A549 (cell line): ENCODE measurements at regions not wholly inside any gene's neighbourhood (a gene's known extent, or its start where the extent isn't known, plus 50 kb on each side); places are given as distances from the start of the nearest gene placed in this dataset.

Source experiments
- ATAC-seq, 2 experiments: fragments of 200-7000 bp in 1 of 2; fragments of >200 bp in 1 of 2; cut with Nextera tagmentation in 1 of 2; cut with Tn5 transposase in 1 of 2; 3 replicates each; pipeline versions ENCODE4 v1.8.0 to v1.9.1; 2018 to 2020; ENCODE audit warnings: mild to moderate bottlenecking in 1 of 2, moderate library complexity in 1 of 2
- CTCF ChIA-PET: fragments of 300-600 bp; sonication (Branson Sonifier 250); formaldehyde crosslinking; extraction: SDS; loops from one replicate; lab custom pipeline; 2021; ENCODE audit warnings: antibody characterized with exemption, inconsistent platforms; lab: Yijun Ruan, JAX
- POLR2A ChIA-PET: fragments of 350-600 bp; formaldehyde crosslinking; extraction: SDS; loops from one replicate; lab custom pipeline; 2021; ENCODE audit warnings: antibody characterized with exemption, inconsistent platforms; lab: Yijun Ruan, JAX
- DNase-seq, 2 experiments: peaks; one replicate each; pipeline versions ENCODE4 v3.0.0 to v3.0.0-alpha.2; 2011 to 2016; ENCODE audit warnings: low read depth in 1 of 2, low spot score in 1 of 2
- FAIRE-seq: peaks from 2 replicates; lab custom pipeline; 2011; peaks lifted over from hg19 to GRCh38; lab: Jason Lieb, UNC
- H3K27ac ChIP-seq, 2 experiments: fragments of >200 bp; sonication (Bioruptor Twin); formaldehyde crosslinking; 3 replicates each; pipeline ENCODE4 v1.5.1; 2016 to 2017
- H3K4me1 ChIP-seq: fragments of >200 bp; sonication (Bioruptor Twin); formaldehyde crosslinking; 3 replicates; pipeline ENCODE4 v1.6.1; 2016
- H3K4me2 ChIP-seq: fragments of >200 bp; sonication (Bioruptor Twin); formaldehyde crosslinking; 3 replicates; pipeline ENCODE4 v1.6.1; 2016
- H3K4me3 ChIP-seq: fragments of >200 bp; sonication (Bioruptor Twin); formaldehyde crosslinking; 3 replicates; pipeline ENCODE4 v1.5.1; 2016
- H3K9me3 ChIP-seq: fragments of >200 bp; sonication (Bioruptor Twin); formaldehyde crosslinking; 3 replicates; pipeline ENCODE4 v1.6.1; 2016
- BHLHE40 ChIP-seq: IDR thresholded peaks from 2 replicates; pipeline ENCODE4 v1.6.1; 2012; ENCODE audit warnings: low read depth, low read length, inconsistent platforms
- CBX8 ChIP-seq: fragments of 200-600 bp; sonication (generic); IDR thresholded peaks from 2 replicates; pipeline ENCODE4 v1.6.1; 2016
- CHD2 ChIP-seq: fragments of 150-350 bp; IDR thresholded peaks from 2 replicates; pipeline ENCODE4 v1.6.1; 2014; ENCODE audit warnings: low read length; ENCODE audit not compliant: partially characterized antibody
- EHF ChIP-seq: fragments of 250-450 bp; sonication (Bioruptor Pico); IDR thresholded peaks from 2 replicates; pipeline ENCODE4 v1.5.0; 2020; ENCODE audit warnings: mild to moderate bottlenecking
- EHMT2 ChIP-seq: fragments of 200-600 bp; sonication (generic); IDR thresholded peaks from 2 replicates; pipeline ENCODE4 v1.6.1; 2016; ENCODE audit warnings: antibody characterized with exemption, low read depth, mild to moderate bottlenecking, moderate library complexity
- EP300 ChIP-seq, 2 experiments: fragments of >200 bp; sonication (Bioruptor Twin); formaldehyde crosslinking; IDR thresholded peaks; 2 replicates in 1 of 2; 3 replicates in 1 of 2; pipeline ENCODE4 v1.6.1; 2016 to 2017
- FOSB ChIP-seq: fragments of 250-450 bp; sonication (Bioruptor Pico); IDR thresholded peaks from 2 replicates; pipeline ENCODE4 v1.5.0; 2020; ENCODE audit warnings: mild to moderate bottlenecking, moderate library complexity
- FOSL2 ChIP-seq, 2 experiments: fragments of 450-650 bp in 1 of 2; fragments of >200 bp in 1 of 2; sonication (Bioruptor Twin) in 1 of 2; formaldehyde crosslinking; IDR thresholded peaks; 2 replicates each; pipeline versions ENCODE4 v1.5.0 to v1.6.1; 2016 to 2020; ENCODE audit warnings: mild to moderate bottlenecking in 1 of 2, moderate library complexity in 1 of 2
- HEYL ChIP-seq: fragments of 250-450 bp; sonication (Bioruptor Pico); IDR thresholded peaks from 2 replicates; pipeline ENCODE4 v1.8.0; 2021; ENCODE audit warnings: mild to moderate bottlenecking, moderate library complexity
- HMGXB4 ChIP-seq: fragments of 250-450 bp; sonication (Bioruptor Pico); IDR thresholded peaks from 2 replicates; pipeline ENCODE4 v1.5.0; 2021; ENCODE audit warnings: mild to moderate bottlenecking, moderate library complexity, borderline replicate concordance
- KDM1A ChIP-seq: fragments of 200-600 bp; sonication (generic); IDR thresholded peaks from 2 replicates; pipeline ENCODE4 v1.6.1; 2016; ENCODE audit warnings: low read depth, mild to moderate bottlenecking
- KDM5A ChIP-seq: fragments of 200-600 bp; sonication (generic); IDR thresholded peaks from 2 replicates; pipeline ENCODE4 v1.6.1; 2016; ENCODE audit warnings: antibody characterized with exemption, mild to moderate bottlenecking
- NPAS2 ChIP-seq: fragments of 250-450 bp; sonication (Bioruptor Pico); IDR thresholded peaks from 2 replicates; pipeline ENCODE4 v1.8.0; 2022; ENCODE audit warnings: mild to moderate bottlenecking, moderate library complexity, borderline replicate concordance
- NR3C1 ChIP-seq: fragments of >200 bp; sonication (Bioruptor Twin); formaldehyde crosslinking; IDR thresholded peaks from 3 replicates; pipeline ENCODE4 v1.6.1; 2017
- PBX3 ChIP-seq: IDR thresholded peaks from 2 replicates; pipeline ENCODE4 v1.6.1; 2012
- RAD21 ChIP-seq, 2 experiments: fragments of >200 bp in 1 of 2; sonication (Bioruptor Twin) in 1 of 2; formaldehyde crosslinking in 1 of 2; IDR thresholded peaks in 1 of 2; conservative IDR thresholded peaks in 1 of 2; 2 replicates in 1 of 2; 3 replicates in 1 of 2; pipeline ENCODE4 v1.6.1; 2012 to 2018; ENCODE audit warnings: inconsistent platforms in 1 of 2
- RNF2 ChIP-seq: fragments of 200-600 bp; sonication (generic); IDR thresholded peaks from 2 replicates; pipeline ENCODE4 v1.6.1; 2016; ENCODE audit warnings: low read depth, mild to moderate bottlenecking, antibody characterized with exemption, moderate library complexity, borderline replicate concordance
- TFCP2L1 ChIP-seq: fragments of 250-450 bp; sonication (Bioruptor Pico); IDR thresholded peaks from 2 replicates; pipeline ENCODE4 v1.5.0; 2021; ENCODE audit warnings: mild to moderate bottlenecking
- ZNF302 ChIP-seq: fragments of 250-450 bp; sonication (Bioruptor Pico); IDR thresholded peaks from 2 replicates; pipeline ENCODE4 v1.9.0; 2021; ENCODE audit warnings: inconsistent platforms, mild to moderate bottlenecking, moderate library complexity
- ZSCAN20 ChIP-seq: fragments of 250-450 bp; sonication (Bioruptor Pico); IDR thresholded peaks from 2 replicates; pipeline ENCODE4 v1.8.0; 2022; ENCODE audit warnings: mild to moderate bottlenecking, moderate library complexity
- WGBS: methylation state at CpG from one replicate; pipeline ENCODE4 v1.1.6; 2017; ENCODE audit errors: missing lambda C conversion rate; 5-methylcytosine and 5-hydroxymethylcytosine counted together
- TF ChIP-seq, protein P1 (sequence below): fragments of >200 bp; sonication (Bioruptor Twin); formaldehyde crosslinking; IDR thresholded peaks from 2 replicates; pipeline ENCODE4 v1.6.1; 2016
- TF ChIP-seq, protein P2 (sequence below): fragments of >200 bp; sonication (Bioruptor Twin); formaldehyde crosslinking; IDR thresholded peaks from 3 replicates; pipeline ENCODE4 v1.5.1; 2016

DNA sequence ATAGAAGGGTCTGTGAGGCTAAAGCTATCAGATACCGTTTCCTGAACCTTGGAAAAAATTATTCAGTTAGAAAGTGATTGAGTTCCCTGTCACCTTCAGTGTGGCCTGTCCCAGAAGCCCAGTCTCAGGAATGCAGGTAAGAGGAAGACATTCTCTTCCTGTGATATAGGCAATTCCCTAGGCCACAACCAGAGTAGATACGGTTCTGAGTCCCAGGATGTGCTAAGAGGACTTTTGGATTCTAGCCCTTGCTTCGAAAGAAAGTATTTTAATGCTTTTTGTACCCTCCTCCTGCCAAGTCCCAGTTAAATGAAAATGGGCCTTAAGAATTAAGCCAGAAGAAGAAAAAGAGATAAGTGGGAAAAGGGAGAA, 313.5 kb upstream of the PLXNA2 start:
- no peak for ATAC-seq
- no peak overlapping the region for H3K4me3 ChIP-seq
- no peaks in the 10 kb centered on the region for H3K9me3 ChIP-seq
- H3K4me1 ChIP-seq, result no peaks in the 10 kb centered on the region
- POLR2A ChIA-PET, result no interaction called here
- no peak for TF ChIP-seq EHMT2
- TF ChIP-seq RAD21 (conservative IDR thresholded peaks at IDR 0.05 in 1 of 2, IDR thresholded peaks at IDR 0.05 in 1 of 2), result no peak
- no peak for TF ChIP-seq ZNF302 (CRISPR knock-in tag)
- TF ChIP-seq KDM1A, result no peak
- TF ChIP-seq FOSL2 (IDR thresholded peaks at IDR 0.05), result no peak
- no peak for TF ChIP-seq FOSL2 (CRISPR knock-in tag; IDR thresholded peaks at IDR 0.05)
- TF ChIP-seq, protein P1, sequence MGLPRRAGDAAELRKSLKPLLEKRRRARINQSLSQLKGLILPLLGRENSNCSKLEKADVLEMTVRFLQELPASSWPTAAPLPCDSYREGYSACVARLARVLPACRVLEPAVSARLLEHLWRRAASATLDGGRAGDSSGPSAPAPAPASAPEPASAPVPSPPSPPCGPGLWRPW, result no peak
- no peak for TF ChIP-seq NPAS2
- no peak for TF ChIP-seq CHD2
- no peak for TF ChIP-seq CBX8
- no peak for TF ChIP-seq BHLHE40
- no peak for TF ChIP-seq HMGXB4 (CRISPR knock-in tag)
- no peak for TF ChIP-seq KDM5A
- TF ChIP-seq HEYL (CRISPR knock-in tag), result no peak
- TF ChIP-seq NR3C1, result no peak
- TF ChIP-seq, protein P2, sequence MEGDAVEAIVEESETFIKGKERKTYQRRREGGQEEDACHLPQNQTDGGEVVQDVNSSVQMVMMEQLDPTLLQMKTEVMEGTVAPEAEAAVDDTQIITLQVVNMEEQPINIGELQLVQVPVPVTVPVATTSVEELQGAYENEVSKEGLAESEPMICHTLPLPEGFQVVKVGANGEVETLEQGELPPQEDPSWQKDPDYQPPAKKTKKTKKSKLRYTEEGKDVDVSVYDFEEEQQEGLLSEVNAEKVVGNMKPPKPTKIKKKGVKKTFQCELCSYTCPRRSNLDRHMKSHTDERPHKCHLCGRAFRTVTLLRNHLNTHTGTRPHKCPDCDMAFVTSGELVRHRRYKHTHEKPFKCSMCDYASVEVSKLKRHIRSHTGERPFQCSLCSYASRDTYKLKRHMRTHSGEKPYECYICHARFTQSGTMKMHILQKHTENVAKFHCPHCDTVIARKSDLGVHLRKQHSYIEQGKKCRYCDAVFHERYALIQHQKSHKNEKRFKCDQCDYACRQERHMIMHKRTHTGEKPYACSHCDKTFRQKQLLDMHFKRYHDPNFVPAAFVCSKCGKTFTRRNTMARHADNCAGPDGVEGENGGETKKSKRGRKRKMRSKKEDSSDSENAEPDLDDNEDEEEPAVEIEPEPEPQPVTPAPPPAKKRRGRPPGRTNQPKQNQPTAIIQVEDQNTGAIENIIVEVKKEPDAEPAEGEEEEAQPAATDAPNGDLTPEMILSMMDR, result no peak
- no peak for TF ChIP-seq EHF
- no peak for TF ChIP-seq ZSCAN20 (CRISPR knock-in tag)
- no peak for TF ChIP-seq FOSB
- no peak for TF ChIP-seq PBX3
- TF ChIP-seq TFCP2L1, result no peak
- no peak for DNase-seq
- CTCF ChIA-PET, result no interaction called here
- no peak overlapping the region for H3K27ac ChIP-seq
- WGBS, result 3% methylated on average over 3 of the region's 3 CpGs
- no peak for FAIRE-seq
- no peak overlapping the region for H3K4me2 ChIP-seq

GRCh38 chr1:208559597-208560329, 315.6 kb upstream of the PLXNA2 start:
- TF ChIP-seq KDM1A, result no peak
- no peak for TF ChIP-seq RNF2
- TF ChIP-seq PBX3, result no peak
- TF ChIP-seq EP300 (IDR thresholded peaks at IDR 0.05), result no peak
- TF ChIP-seq, all 56 proteins: peak for 0
- no peaks in the 10 kb centered on the region for H3K9me3 ChIP-seq
- no peaks in the 10 kb centered on the region for H3K4me1 ChIP-seq
- no peak for ATAC-seq
- H3K4me2 ChIP-seq, result no peak overlapping the region
- H3K4me3 ChIP-seq, result no peak overlapping the region
- no peak for FAIRE-seq
- ChIA-PET POLR2A (no interaction called here), CTCF (interaction anchor here (0.7 kb wide), 1 partner anchor 54 kb away, joined by 3 read pairs; no protein-coding TSS in a partner anchor)
- no peak overlapping the region for H3K27ac ChIP-seq
- no peak for DNase-seq
- WGBS, result 7% methylated on average over 6 of the region's 6 CpGs
